ENCODE measurements at regions not wholly inside any gene's neighbourhood (a gene's known extent, or its start where the extent isn't known, plus 50 kb on each side); places are given as distances from the start of the nearest gene placed in this dataset.
"Not testable (repeated sequence)": the region's sequence is repeated elsewhere in the genome, so short reads cannot be mapped to it uniquely, and the experiment has no call there.

DNA sequence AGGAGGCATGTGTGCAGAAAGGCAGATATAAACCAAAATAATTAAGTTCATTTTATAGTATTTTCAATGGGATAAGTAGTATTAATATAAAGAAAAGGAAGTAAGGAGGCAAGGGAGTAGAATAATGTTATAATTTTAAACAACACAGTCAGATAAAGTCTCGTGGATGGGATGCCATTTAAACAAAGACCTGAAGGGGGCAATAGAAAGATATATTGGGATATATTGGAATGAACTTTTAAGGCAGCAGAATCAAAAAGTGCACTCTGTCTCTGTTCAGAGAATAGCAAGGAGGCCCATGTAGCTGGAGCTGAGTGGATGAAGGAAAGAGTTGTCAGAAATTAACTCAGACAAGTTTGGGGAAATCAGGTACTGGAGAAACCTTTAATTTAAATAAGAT, 158.7 kb downstream of the CGGBP1 start:
- intact Hi-C loops (cut with DNase I) = no loop called here
- ATAC-seq (no peak), DNase-seq (ENCODE audit: low spot score) (no peak)

DNA sequence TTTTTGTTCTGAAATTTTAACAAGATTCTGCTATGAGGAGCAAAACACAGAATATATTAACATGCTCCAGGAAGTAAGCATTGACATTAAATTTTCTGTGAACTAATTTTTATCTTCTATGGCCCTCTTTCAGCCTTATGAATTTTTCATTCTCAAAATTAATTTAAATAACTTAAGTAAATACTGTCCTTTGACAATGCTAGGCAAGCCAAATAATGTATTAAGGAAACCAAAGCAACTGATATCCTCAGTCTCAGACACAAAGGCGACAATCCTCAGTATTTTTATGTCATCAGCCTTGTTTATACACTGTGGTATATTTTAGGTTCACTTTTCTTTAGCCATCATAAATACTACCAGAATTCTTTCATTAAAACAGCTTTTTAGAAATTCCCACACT, 159.8 kb downstream of the CGGBP1 start:
- ATAC-seq = no peak
- no peak for DNase-seq (ENCODE audit: low spot score)
- intact Hi-C loops (cut with DNase I) = no loop called here

GRCh38 chr3:87895983-87896382, 162.8 kb downstream of the CGGBP1 start:
- intact Hi-C loops (cut with DNase I) = no loop called here

GRCh38 chr3:87873136-87873535, 185.7 kb downstream of the CGGBP1 start:
- ATAC-seq = no peak
- DNase-seq (ENCODE audit: low spot score) = no peak

More at GRCh38 chr3:87895983-87896382, 162.8 kb downstream of the CGGBP1 start:
- DNase-seq (ENCODE audit: low spot score) (no peak), ATAC-seq (no peak)

DNA sequence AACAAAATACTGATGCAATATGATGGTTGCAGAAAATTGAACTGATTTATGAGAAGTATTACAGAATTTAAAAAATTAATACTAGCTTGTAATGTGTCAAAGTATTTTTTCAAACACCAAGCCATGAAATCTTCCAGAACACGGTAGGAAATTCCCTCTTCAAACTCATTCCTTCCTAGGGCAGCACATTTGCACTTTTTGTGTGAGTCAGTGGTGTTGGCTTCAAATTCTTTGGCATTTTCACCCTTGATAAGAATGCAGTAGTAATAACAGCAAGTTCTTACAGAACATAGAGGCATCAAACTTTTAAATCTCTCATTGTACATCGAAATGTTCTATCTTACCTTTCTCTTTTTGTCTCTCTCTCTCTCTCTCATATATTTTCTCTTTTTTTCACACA, 191.8 kb downstream of the CGGBP1 start:
- DNase-seq (ENCODE audit: low spot score) (no peak), ATAC-seq (no peak)
- intact Hi-C loops (cut with DNase I) = no loop called here

More at GRCh38 chr3:87873136-87873535, 185.7 kb downstream of the CGGBP1 start:
- intact Hi-C loops (cut with DNase I) = no loop called here

GRCh38 chr3:87856126-87856525, 202.7 kb downstream of the CGGBP1 start:
- no peak for DNase-seq (ENCODE audit: low spot score)
- intact Hi-C loops (cut with DNase I) = no loop called here
- no peak for ATAC-seq

GRCh38 chr3:87855616-87856015, 203.2 kb downstream of the CGGBP1 start:
- intact Hi-C loops (cut with DNase I) = no loop called here
- DNase-seq (ENCODE audit: low spot score) (no peak), ATAC-seq (no peak)

DNA sequence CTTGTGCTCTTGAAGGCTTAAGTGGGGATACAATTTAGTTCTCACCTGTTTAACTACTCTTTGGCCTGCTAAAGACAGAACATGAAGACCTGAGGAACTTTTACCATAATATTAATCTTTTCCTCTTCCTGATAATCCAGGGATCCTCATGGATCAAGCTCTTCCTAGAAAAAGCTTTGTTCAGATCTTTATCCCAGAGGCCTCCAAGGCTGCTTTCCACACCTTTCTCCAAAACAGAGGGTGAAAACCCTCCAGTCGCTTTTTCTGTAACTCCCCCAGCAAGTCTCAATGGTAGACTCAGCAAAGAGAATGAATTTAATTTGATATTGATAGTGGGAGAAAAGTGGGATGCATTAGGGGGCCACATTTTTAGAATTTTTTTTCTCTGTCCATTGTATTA, 203.6 kb downstream of the CGGBP1 start:
- ATAC-seq = no peak
- no peak for DNase-seq (ENCODE audit: low spot score)
- intact Hi-C loops (cut with DNase I) = no loop called here

DNA sequence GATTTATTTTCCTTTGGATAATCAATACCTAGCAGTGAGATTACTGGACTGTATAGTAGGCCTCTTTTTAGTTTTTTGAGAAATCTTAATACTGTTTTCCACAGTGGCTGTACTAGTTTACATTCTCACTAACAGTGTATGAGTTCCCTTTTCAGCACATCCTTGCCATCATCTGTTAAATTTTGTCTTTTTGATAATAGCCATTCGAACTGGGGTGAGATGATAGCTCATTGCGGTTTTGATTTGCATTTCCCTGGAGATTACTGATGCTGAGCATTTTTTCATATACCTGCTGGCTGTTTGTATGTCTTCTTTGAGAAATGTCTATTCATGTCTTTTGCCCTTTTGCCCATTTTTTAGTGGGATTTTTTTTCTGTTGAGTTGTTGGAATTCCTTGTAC, 210.8 kb downstream of the CGGBP1 start:
- intact Hi-C loops (cut with DNase I) = no loop called here
- no peak for ATAC-seq

DNA sequence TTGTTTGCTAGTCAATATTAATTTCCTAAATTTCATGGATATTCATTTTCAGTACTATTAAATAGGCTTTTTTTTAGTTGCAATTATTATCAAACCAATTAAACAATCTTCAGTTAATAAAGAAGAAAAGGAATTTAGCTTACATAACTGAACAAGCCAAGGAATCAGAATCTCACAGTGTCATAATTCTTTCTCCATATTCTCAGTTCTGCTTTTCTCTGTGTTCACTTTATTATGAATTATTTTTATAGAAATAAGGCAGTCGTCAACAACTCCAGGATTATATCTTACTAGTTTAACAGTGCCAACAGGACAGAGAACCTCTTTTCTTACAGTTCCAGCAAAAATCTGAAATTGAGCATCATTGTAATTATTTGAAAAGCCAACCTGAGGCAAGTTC, 221.7 kb downstream of the CGGBP1 start:
- ATAC-seq (no peak), DNase-seq (ENCODE audit: low spot score) (no peak)
- intact Hi-C loops (cut with DNase I) = no loop called here

More for the DNA sequence above, 210.8 kb downstream of the CGGBP1 start:
- DNase-seq (ENCODE audit: low spot score) = no peak

DNA sequence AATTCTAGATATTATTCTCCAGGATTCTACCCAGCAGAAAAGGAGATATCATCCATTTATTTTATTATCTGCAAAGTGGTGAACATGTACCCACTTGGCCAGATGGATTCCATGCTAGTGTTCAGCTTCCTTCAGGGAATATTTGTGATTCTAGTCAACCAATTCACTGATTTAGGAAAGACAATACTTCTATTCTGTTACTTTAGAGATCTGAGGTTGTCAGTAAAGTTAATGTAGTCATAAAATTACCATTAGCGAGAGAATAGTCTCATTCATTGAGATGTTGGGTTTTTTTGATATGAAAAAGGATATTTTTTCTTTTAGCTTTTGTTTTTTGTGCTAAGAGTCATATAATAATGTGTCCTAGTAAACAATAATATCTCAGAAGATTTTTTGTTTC, 222.8 kb downstream of the CGGBP1 start:
- intact Hi-C loops (cut with DNase I) = no loop called here
- no peak for DNase-seq (ENCODE audit: low spot score)
- ATAC-seq = no peak

DNA sequence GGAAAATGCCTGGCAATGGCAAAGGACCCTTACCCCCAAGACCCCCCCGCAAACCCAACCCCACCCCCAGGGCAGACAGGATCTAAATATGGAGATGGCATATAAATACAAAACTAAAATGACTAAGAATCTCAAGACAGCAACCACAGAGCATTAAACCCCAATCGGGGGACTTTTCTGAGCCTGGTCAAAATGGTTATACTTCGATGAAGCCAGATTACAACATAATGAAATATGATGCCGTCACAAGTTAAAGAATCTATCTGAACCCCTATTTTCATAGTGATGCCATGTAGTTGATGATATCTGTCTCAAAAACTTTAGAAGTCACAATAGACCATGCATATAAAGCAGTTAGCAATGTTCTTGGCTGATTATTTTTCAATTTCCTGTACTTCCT, 223.6 kb downstream of the CGGBP1 start:
- DNase-seq (ENCODE audit: low spot score) (no peak), ATAC-seq (no peak)
- intact Hi-C loops (cut with DNase I) = no loop called here

DNA sequence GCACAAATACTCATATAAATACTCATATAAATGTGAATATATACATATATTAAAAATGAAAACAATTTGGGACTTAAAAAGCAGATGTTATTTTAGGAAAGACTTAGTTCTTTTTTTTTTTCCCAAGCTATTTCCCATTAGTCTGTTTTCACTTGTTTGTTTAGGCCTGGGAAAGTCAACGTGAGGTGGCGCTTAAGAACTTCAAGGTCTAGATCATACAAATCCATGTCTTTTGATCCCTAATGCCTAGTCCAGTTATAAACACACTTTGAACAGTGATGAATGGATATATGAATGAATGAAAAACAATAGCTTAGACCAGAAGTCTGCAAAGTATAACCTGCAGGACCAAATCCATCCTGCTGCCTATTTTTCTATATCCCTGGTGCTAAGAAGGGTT, 224.5 kb downstream of the CGGBP1 start:
- DNase-seq (ENCODE audit: low spot score) (no peak), ATAC-seq (no peak)
- intact Hi-C loops (cut with DNase I) = no loop called here

GRCh38 chr3:87833039-87833377, 225.8 kb downstream of the CGGBP1 start:
- intact Hi-C loops (cut with DNase I) = no loop called here
- ATAC-seq (no peak), DNase-seq (ENCODE audit: low spot score) (no peak)

DNA sequence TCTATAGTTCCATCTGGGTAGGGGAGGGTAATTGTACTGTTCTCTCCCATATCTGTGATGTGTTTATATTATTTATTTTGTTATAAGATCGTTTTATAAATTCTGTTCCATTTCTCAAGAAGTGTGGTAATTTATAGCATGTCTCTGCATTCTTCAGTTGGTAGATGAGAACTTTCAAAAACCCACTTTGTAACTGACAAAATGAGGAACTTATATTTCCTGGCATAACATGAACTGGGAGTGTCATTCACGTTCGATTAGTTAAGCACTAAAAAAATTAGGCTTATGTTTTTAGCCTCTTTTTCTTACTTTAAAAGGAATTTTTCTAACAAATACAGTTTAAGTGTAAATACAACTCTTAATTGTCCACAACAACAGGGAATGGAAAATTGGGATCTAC, 230.8 kb downstream of the CGGBP1 start:
- intact Hi-C loops (cut with DNase I) = no loop called here
- no peak for ATAC-seq

DNA sequence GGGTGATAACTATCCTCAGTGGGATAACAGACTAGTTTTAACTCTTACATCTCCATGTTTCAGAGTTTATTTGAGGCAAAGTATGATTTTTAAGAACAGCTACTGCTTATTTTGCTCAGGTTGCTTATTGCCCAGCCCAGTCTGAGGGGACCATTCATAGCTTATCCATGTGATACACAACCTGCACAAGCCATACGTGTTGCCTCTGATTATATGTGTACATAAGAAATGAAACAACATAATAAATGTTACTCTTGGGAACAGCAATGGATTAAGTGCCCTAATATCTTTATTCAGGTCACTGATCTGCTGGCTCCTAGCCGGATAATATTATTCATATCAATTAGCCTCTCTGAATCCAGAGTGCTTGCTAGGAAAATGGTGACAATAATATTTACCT, 236.2 kb downstream of the CGGBP1 start:
- intact Hi-C loops (cut with DNase I) = no loop called here
- ATAC-seq (no peak), DNase-seq (ENCODE audit: low spot score) (no peak)

More for the DNA sequence above, 230.8 kb downstream of the CGGBP1 start:
- no peak for DNase-seq (ENCODE audit: low spot score)

GRCh38 chr3:87813503-87813902, 245.3 kb downstream of the CGGBP1 start:
- intact Hi-C loops (cut with DNase I); ATAC-seq; DNase-seq (ENCODE audit: low spot score): not testable (repeated sequence)

DNA sequence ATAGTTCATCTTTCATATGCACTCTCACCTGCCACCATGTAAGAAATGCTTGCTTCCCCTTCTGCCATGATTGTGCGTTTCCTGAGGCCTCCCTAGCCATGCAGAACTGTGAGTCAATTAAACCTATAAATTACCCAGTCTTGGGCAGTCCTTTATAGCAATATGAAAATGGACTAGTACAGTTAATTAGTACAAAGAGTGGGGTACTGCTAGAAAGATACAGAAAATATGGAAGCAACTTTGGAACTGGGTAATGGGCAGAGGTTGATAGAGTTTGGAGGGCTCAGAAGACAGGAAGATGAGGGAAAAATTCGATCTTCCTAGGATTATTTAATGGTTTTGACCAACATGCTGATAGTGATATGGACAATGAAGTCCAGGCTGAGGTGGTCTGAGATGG, 246.9 kb downstream of the CGGBP1 start:
- ATAC-seq (no peak), DNase-seq (ENCODE audit: low spot score) (no peak)
- intact Hi-C loops (cut with DNase I) = no loop called here

- no peak for DNase-seq (ENCODE audit: low spot score)
- ATAC-seq = no peak
- intact Hi-C loops (cut with DNase I) = no loop called here
Measured at GRCh38 chr3:87810452-87811016, 248.3 kb downstream of the CGGBP1 start.

- intact Hi-C loops (cut with DNase I) = no loop called here
- DNase-seq (ENCODE audit: low spot score) (no peak), ATAC-seq (no peak)
Measured at GRCh38 chr3:87805670-87806069, 253.1 kb downstream of the CGGBP1 start.

DNA sequence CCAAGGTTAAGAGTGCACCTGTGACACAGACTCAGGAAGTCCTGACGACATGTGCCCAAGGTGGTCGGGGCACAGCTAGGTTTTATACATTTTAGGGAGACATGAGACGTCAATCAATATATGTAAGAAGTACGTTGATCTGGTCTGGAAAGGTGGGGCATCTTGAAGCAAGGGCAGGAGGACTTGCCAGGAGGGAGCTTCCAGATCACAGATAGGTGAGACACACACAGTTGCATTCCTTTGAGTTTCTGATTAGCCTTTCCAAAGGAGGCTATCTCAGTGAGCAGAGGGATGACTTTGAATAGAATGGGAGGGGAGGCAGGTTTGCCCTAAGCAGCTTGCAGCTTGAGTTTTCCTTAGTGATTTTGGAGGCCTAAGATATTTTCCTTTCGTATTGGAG, 257.4 kb downstream of the CGGBP1 start:
- intact Hi-C loops (cut with DNase I) = no loop called here
- no peak for ATAC-seq
- no peak for DNase-seq (ENCODE audit: low spot score)

DNA sequence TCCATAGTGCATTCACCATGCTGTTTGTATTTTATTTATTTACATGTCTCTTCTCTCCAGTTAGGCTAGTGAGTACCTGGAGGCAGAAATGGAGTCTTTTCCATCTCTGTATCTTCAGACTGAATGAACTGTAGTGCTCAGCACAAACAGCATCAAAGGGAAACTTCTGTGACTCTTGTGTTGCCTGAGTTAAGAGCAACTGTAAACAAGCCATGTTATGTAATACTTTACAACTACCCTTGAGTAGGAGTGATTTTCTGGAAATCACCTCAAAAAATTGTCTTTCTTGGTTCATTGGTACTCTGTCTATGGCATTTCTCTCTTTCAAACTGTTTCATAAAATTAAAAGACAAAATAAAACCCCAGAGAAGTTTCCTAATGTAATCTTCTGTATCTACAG, 258.3 kb downstream of the CGGBP1 start:
- ATAC-seq = no peak
- DNase-seq (ENCODE audit: low spot score) = no peak
- intact Hi-C loops (cut with DNase I) = no loop called here

Data from sciatic nerve (tissue), 2 donors.